Neuronal stem cell (in vitro differentiated cells): ENCODE measurements at regions not wholly inside any gene's neighbourhood (a gene's known extent, or its start where the extent isn't known, plus 50 kb on each side); places are given as distances from the start of the nearest gene placed in this dataset.

ENCODE experiments used
- DNase-seq: peaks from one replicate; pipeline ENCODE4 v3.0.0-alpha.2; 2013; ENCODE audit warnings: low spot score
- H2AFZ ChIP-seq: one replicate; pipeline ENCODE4 v1.6.1; 2013; ENCODE audit warnings: mild to moderate bottlenecking, low read length, inconsistent platforms
- H2AK5ac ChIP-seq: 2 replicates; pipeline ENCODE4 v1.6.1; 2013; ENCODE audit warnings: low read depth, mild to moderate bottlenecking, inconsistent platforms, low read length, moderate library complexity, mixed read lengths
- H2BK120ac ChIP-seq: 2 replicates; pipeline ENCODE4 v1.6.1; 2013; ENCODE audit warnings: low read depth, mild to moderate bottlenecking, inconsistent platforms, low read length, moderate library complexity, mixed read lengths
- H2BK12ac ChIP-seq: one replicate; pipeline ENCODE4 v1.6.1; 2013; ENCODE audit warnings: low read length, inconsistent platforms
- H2BK15ac ChIP-seq: 2 replicates; pipeline ENCODE4 v1.6.1; 2013; ENCODE audit warnings: mild to moderate bottlenecking, low read length, inconsistent platforms, mixed read lengths
- H2BK5ac ChIP-seq: one replicate; pipeline ENCODE4 v1.6.1; 2013; ENCODE audit warnings: inconsistent platforms, mild to moderate bottlenecking, low read length, moderate library complexity
- H3K14ac ChIP-seq: one replicate; pipeline ENCODE4 v1.6.1; 2013; ENCODE audit warnings: low read length, inconsistent platforms
- H3K18ac ChIP-seq: 2 replicates; pipeline ENCODE4 v1.6.1; 2013; ENCODE audit warnings: low read length, inconsistent platforms
- H3K23ac ChIP-seq: 2 replicates; pipeline ENCODE4 v1.6.1; 2013; ENCODE audit warnings: low read depth, mild to moderate bottlenecking, mixed read lengths, low read length, inconsistent platforms; ENCODE audit not compliant: poor library complexity
- H3K27ac ChIP-seq: replicated peaks from 3 replicates; pipeline ENCODE4 v1.5.1; 2013; ENCODE audit warnings: low read length, inconsistent platforms
- H3K27me3 ChIP-seq, 3 experiments: 2 replicates each; pipeline ENCODE4 v1.6.1; 2013; ENCODE audit warnings: low read length in 3 of 3, mild to moderate bottlenecking in 2 of 3, inconsistent platforms in 1 of 3, low read depth in 1 of 3, mixed read lengths in 1 of 3, moderate library complexity in 1 of 3; ENCODE audit not compliant: control insufficient read depth in 3 of 3, insufficient read depth in 3 of 3
- H3K36me3 ChIP-seq, 2 donors: replicated peaks in 1 of 2; 2 replicates each; pipeline ENCODE4 v1.6.1; 2013; ENCODE audit warnings: low read length in 2 of 2; ENCODE audit not compliant: control insufficient read depth in 2 of 2, insufficient read depth in 2 of 2
- H3K4ac ChIP-seq: 2 replicates; pipeline ENCODE4 v1.6.1; 2013; ENCODE audit warnings: inconsistent platforms, mild to moderate bottlenecking, low read length, moderate library complexity
- H3K4me1 ChIP-seq, 2 donors: 1 replicate in 1 of 2; 2 replicates in 1 of 2; pipeline ENCODE4 v1.6.1; 2013; ENCODE audit warnings: low read length in 2 of 2, low read depth in 1 of 2; ENCODE audit not compliant: control insufficient read depth in 2 of 2, insufficient read depth in 1 of 2
- H3K4me2 ChIP-seq: one replicate; pipeline ENCODE4 v1.6.1; 2013; ENCODE audit warnings: mild to moderate bottlenecking, low read length, inconsistent platforms; ENCODE audit not compliant: insufficient read depth, poor library complexity, severe bottlenecking
- H3K4me3 ChIP-seq, 2 donors: 2 replicates each; pipeline ENCODE4 v1.5.1; 2013; ENCODE audit warnings: low read length in 2 of 2, mild to moderate bottlenecking in 2 of 2, inconsistent platforms in 1 of 2, moderate library complexity in 1 of 2
- H3K79me1 ChIP-seq: one replicate; pipeline ENCODE4 v1.6.1; 2013; ENCODE audit warnings: low read depth, mild to moderate bottlenecking, inconsistent platforms, low read length, moderate library complexity
- H3K9ac ChIP-seq: one replicate; pipeline ENCODE4 v1.6.1; 2013; ENCODE audit warnings: mild to moderate bottlenecking, low read depth, low read length, inconsistent platforms; ENCODE audit not compliant: poor library complexity
- H3K9me3 ChIP-seq, 2 donors: replicated peaks in 1 of 2; 2 replicates each; pipeline versions ENCODE3 to v1.6.1; 2013; ENCODE audit warnings: low read length in 2 of 2, mild to moderate bottlenecking in 2 of 2, inconsistent platforms in 1 of 2, low read depth in 1 of 2, mixed read lengths in 1 of 2, moderate library complexity in 1 of 2; ENCODE audit not compliant: control insufficient read depth in 2 of 2, insufficient read depth in 1 of 2
- H4K8ac ChIP-seq: one replicate; pipeline ENCODE4 v1.6.1; 2013; ENCODE audit warnings: low read depth, mild to moderate bottlenecking, inconsistent platforms, low read length, moderate library complexity
- H4K91ac ChIP-seq: one replicate; pipeline ENCODE4 v1.6.1; 2013; ENCODE audit warnings: low read length, low read depth, mild to moderate bottlenecking, inconsistent platforms; ENCODE audit not compliant: poor library complexity
- WGBS, 2 donors: extraction: QIAGEN DNeasy Blood & Tissue Kit; methylation state at CpG; one replicate each; pipeline ENCODE4 v1.1.7; 2013; ENCODE audit warnings: missing lambda C conversion rate in 2 of 2, mixed read lengths in 1 of 2; ENCODE audit not compliant: insufficient read length in 2 of 2, insufficient replicate concordance in 1 of 2; ENCODE audit errors: extremely low coverage in 2 of 2; 5-methylcytosine and 5-hydroxymethylcytosine counted together

DNA sequence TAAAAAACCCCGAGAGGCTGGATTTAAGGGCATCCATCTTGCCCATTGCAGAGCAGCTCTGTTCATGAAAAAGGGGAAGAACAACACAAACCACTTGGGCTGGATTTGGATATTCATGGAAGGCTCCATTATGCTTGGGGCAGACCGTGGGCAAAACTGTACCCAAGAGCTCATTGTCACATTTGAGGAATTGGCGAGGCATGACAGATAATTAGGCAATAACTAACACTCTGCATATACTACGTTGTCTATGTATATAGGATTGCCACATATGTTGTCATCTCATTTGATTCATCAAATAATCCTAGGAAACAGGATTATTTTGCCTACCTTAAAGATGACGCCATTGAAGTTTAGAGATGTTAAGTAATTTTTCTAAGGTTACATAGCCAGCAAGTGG, 255.4 kb downstream of the SMARCA2 start:
- no peak for DNase-seq
- Histone ChIP-seq H2BK12ac (no peak overlapping the region), H3K23ac (no peak overlapping the region), H4K91ac (no peak overlapping the region), H3K9ac (no peak overlapping the region), H3K4me3 (no peak overlapping the region), H3K4me1 (no peaks in the 10 kb centered on the region), H2BK15ac (no peak overlapping the region), H3K79me1 (no peaks in the 10 kb centered on the region), H3K4me2 (no peak overlapping the region), H3K18ac (no peak overlapping the region), H2AFZ (no peak overlapping the region), H3K27ac (no peak overlapping the region), H4K8ac (no peak overlapping the region), H2BK120ac (no peak overlapping the region), H2AK5ac (no peak overlapping the region), H3K27me3 (no peaks in the 10 kb centered on the region), H3K36me3 (no peaks in the 10 kb centered on the region), H3K14ac (no peak overlapping the region), H3K4ac (no peak overlapping the region), H2BK5ac (no peak overlapping the region), H3K9me3 (no peaks in the 10 kb centered on the region)
- WGBS, 2 donors = no CpG with 5 or more reads among the region's 5 CpGs

DNA sequence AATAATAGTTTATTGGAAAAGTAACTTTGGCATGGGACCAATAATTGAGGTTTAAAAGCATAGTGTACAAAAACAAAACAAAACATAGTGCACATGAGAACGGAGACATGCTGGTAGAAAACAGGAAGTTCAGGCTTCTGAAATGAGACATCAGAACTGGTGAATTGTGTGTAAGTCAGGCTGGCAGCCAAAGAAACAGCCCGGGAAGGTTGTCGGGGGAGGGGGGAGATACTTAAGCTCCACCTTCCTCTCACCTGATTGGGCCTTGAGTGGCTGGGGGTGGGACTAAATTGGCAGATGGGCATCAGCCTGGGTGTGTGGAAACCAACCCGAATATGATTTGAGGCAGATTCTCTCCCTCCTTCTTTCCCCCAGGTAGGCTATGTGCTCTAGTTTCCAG, 256.3 kb downstream of the SMARCA2 start:
- no peak for DNase-seq

DNA sequence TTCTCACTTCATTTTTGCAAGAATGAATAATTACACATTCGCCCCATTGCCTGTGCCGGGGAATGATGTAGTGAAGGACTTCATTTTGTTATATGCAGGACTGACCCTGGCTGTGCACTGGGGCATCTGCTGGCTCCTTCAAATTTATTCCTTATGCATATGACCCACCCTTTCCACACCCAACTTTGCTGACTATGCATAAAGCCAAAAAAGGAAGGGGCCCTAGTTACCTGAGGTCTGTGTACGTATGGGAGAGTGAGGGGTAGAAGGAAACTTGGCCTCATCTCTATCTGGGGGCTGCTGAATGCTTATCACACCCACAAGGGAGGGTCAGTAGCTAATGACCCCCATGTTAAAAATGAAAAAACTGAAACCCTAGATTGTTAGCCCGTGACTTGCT, 259.6 kb downstream of the SMARCA2 start:
- no peak overlapping the region for H4K8ac ChIP-seq

More for the DNA sequence above, 256.3 kb downstream of the SMARCA2 start:
- Histone ChIP-seq H3K4me2 (no peak overlapping the region), H3K18ac (no peak overlapping the region), H2AK5ac (no peak overlapping the region), H3K79me1 (no peaks in the 10 kb centered on the region), H3K27ac (no peak overlapping the region), H3K23ac (no peak overlapping the region), H2BK5ac (no peak overlapping the region), H3K14ac (no peak overlapping the region), H3K9ac (no peak overlapping the region), H3K4me1 (no peaks in the 10 kb centered on the region), H2BK12ac (no peak overlapping the region), H4K8ac (no peak overlapping the region), H3K4me3 (no peak overlapping the region), H2BK15ac (no peak overlapping the region), H4K91ac (no peak overlapping the region), H2AFZ (no peak overlapping the region), H3K4ac (no peak overlapping the region), H2BK120ac (no peak overlapping the region), H3K36me3 (no peaks in the 10 kb centered on the region), H3K27me3 (no peaks in the 10 kb centered on the region), H3K9me3 (no peaks in the 10 kb centered on the region)
- WGBS, 2 donors = no CpG with 5 or more reads among the region's 4 CpGs

DNA sequence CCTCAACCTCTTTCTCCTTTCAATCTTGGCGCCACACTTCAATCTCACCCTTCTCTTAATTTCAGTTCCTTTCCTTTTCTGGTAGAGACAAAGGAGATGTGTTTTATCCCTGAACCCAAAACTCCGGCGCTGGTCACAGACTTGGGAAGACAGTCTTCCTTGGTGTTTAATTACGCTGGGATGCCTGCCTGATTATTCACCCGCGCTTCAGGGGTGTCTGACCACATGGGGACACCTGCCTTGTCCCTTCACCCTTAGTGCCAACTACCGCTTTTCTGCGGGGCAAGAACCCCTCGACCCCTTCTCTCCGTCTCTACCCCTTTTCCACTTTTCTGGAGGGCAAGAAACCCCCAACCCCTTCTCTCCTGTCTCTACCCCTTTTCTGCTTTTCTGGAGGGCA, 261.1 kb downstream of the SMARCA2 start:
- Histone ChIP-seq H3K79me1 (no peaks in the 10 kb centered on the region), H3K23ac (no peak overlapping the region), H4K8ac (no peak overlapping the region), H3K4me1 (peaks cover under 1 to 3% of the 10 kb centered on the region in 2 donors), H3K36me3 (no peaks in the 10 kb centered on the region), H2AK5ac (no peak overlapping the region), H3K9ac (no peak overlapping the region), H2BK5ac (no peak overlapping the region), H2BK120ac (no peak overlapping the region), H3K4me3 (no peak overlapping the region), H2AFZ (no peak overlapping the region), H3K4me2 (no peak overlapping the region), H3K18ac (no peak overlapping the region), H3K27me3 (no peaks in the 10 kb centered on the region), H4K91ac (no peak overlapping the region), H2BK12ac (no peak overlapping the region), H3K4ac (no peak overlapping the region), H3K14ac (no peak overlapping the region), H3K27ac (no peak overlapping the region), H3K9me3 (no peaks in the 10 kb centered on the region), H2BK15ac (no peak overlapping the region)
- no CpG with 5 or more reads among the region's 10 CpGs for WGBS, 2 donors
- no peak for DNase-seq

More for the DNA sequence above, 259.6 kb downstream of the SMARCA2 start:
- H4K91ac ChIP-seq = no peak overlapping the region
- no peak overlapping the region for H2BK120ac ChIP-seq
- H3K18ac ChIP-seq = no peak overlapping the region
- no peak overlapping the region for H3K4me2 ChIP-seq
- H3K36me3 ChIP-seq = no peaks in the 10 kb centered on the region
- H3K27ac ChIP-seq = no peak overlapping the region
- H3K9ac ChIP-seq = no peak overlapping the region
- H3K23ac ChIP-seq = no peak overlapping the region
- no peak for DNase-seq
- no peaks in the 10 kb centered on the region for H3K27me3 ChIP-seq
- H3K9me3 ChIP-seq = no peaks in the 10 kb centered on the region
- no CpG with 5 or more reads among the region's 4 CpGs for WGBS, 2 donors
- H2BK5ac ChIP-seq = no peak overlapping the region
- H3K14ac ChIP-seq = no peak overlapping the region
- no peak overlapping the region for H3K4ac ChIP-seq
- H2AK5ac ChIP-seq = no peak overlapping the region
- no peak overlapping the region for H2AFZ ChIP-seq
- H3K4me1 ChIP-seq = no peaks in the 10 kb centered on the region
- no peak overlapping the region for H3K4me3 ChIP-seq
- H2BK12ac ChIP-seq = no peak overlapping the region
- H2BK15ac ChIP-seq = no peak overlapping the region
- H3K79me1 ChIP-seq = no peaks in the 10 kb centered on the region
